MM.1S (cell line): ENCODE measurements at regions not wholly inside any gene's neighbourhood (a gene's known extent, or its start where the extent isn't known, plus 50 kb on each side); places are given as distances from the start of the nearest gene placed in this dataset.

Source experiments
- DNase-seq: peaks from one replicate; pipeline ENCODE4 v3.0.0-alpha.2; 2015
- H2AFZ ChIP-seq: fragments of 300-600 bp; sonication (generic); 2 replicates; pipeline ENCODE4 v1.6.0; 2016; ENCODE audit warnings: antibody characterized with exemption, low read length
- H3F3A ChIP-seq: fragments of 300-600 bp; sonication (generic); 2 replicates; pipeline ENCODE4 v1.6.1; 2016; ENCODE audit warnings: mild to moderate bottlenecking, antibody characterized with exemption, low read length, moderate library complexity, mixed read lengths; ENCODE audit not compliant: insufficient read depth
- H3K27ac ChIP-seq: fragments of 300-600 bp; sonication (generic); 2 replicates; pipeline ENCODE4 v1.5.1; 2016; ENCODE audit warnings: mild to moderate bottlenecking, low read length
- H3K27me3 ChIP-seq: fragments of 300-600 bp; sonication (generic); replicated peaks from 2 replicates; pipeline ENCODE4 v1.6.0; 2016; ENCODE audit warnings: low read length; ENCODE audit not compliant: insufficient read depth
- H3K36me3 ChIP-seq: fragments of 300-600 bp; sonication (generic); replicated peaks from 2 replicates; pipeline ENCODE4 v1.6.1; 2016; ENCODE audit warnings: mild to moderate bottlenecking, low read length, mixed read lengths; ENCODE audit not compliant: insufficient read depth
- H3K4me1 ChIP-seq: fragments of 300-600 bp; sonication (generic); 2 replicates; pipeline ENCODE4 v1.6.1; 2016; ENCODE audit warnings: low read length, mixed read lengths
- H3K4me2 ChIP-seq: fragments of 300-600 bp; sonication (generic); 2 replicates; pipeline ENCODE4 v1.6.0; 2016; ENCODE audit warnings: low read depth, low read length
- H3K4me3 ChIP-seq: fragments of 300-600 bp; sonication (generic); 2 replicates; pipeline ENCODE4 v1.5.1; 2016; ENCODE audit warnings: low read length, mixed read lengths
- H3K79me2 ChIP-seq: fragments of 300-600 bp; sonication (generic); 2 replicates; pipeline ENCODE4 v1.6.1; 2016; ENCODE audit warnings: mixed run types, low read length, mixed read lengths
- H3K9ac ChIP-seq: fragments of 300-600 bp; sonication (generic); 2 replicates; pipeline ENCODE4 v1.6.1; 2016; ENCODE audit warnings: low read length, mixed read lengths
- H3K9me2 ChIP-seq: fragments of 300-600 bp; sonication (generic); replicated peaks from 2 replicates; pipeline ENCODE4 v1.6.1; 2016; ENCODE audit warnings: mild to moderate bottlenecking, low read length, mixed read lengths; ENCODE audit not compliant: insufficient read depth
- H3K9me3 ChIP-seq: fragments of 300-600 bp; sonication (generic); replicated peaks from 2 replicates; pipeline ENCODE4 v1.6.1; 2016; ENCODE audit warnings: mild to moderate bottlenecking, low read length, mixed read lengths; ENCODE audit not compliant: insufficient read depth
- H4K20me1 ChIP-seq: fragments of 300-600 bp; sonication (generic); 2 replicates; pipeline ENCODE4 v1.6.1; 2016; ENCODE audit warnings: mild to moderate bottlenecking, low read length, moderate library complexity, mixed read lengths; ENCODE audit not compliant: insufficient read depth
- EZH2 ChIP-seq: fragments of 300-600 bp; sonication (generic); optimal IDR thresholded peaks from 2 replicates; pipeline ENCODE3; 2017; ENCODE audit warnings: low read depth, mild to moderate bottlenecking, antibody characterized with exemption, low read length, mixed read lengths
- EZH2phosphoT487 ChIP-seq: fragments of 300-600 bp; sonication (generic); IDR thresholded peaks from 2 replicates; pipeline ENCODE4 v1.6.1; 2018; ENCODE audit warnings: antibody characterized with exemption, low read length
- TF ChIP-seq, protein P1 (sequence below): fragments of 300-600 bp; sonication (generic); IDR thresholded peaks from 2 replicates; pipeline ENCODE4 v1.5.1; 2016; ENCODE audit warnings: antibody characterized with exemption, low read length, mixed read lengths

DNA sequence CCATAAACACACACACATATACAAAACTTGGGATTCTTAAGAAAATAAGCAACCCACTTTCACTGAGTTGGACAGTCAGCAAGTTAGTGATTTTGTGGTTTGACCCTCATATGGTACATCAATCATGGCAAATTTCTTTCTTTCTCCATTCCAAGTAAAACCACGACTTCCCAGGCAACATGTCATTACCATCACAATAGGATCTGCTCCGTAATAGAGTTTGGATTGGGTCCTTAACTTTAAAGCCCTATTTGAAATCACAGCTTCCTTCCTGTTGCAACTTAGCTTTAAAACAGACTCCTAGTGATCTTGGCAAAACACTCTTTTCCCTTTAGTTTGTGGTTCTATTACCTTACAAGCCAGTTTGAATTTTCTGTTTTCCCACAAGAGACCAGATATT lies 483.6 kb downstream of the INHBA start:
- Histone ChIP-seq H3K9me3 (no peaks in the 10 kb centered on the region), H3K36me3 (no peaks in the 10 kb centered on the region), H3K27ac (no peak overlapping the region), H3K9me2 (no peaks in the 10 kb centered on the region), H2AFZ (no peak overlapping the region), H3K9ac (no peak overlapping the region), H3K79me2 (no peaks in the 10 kb centered on the region), H3K27me3 (no peaks in the 10 kb centered on the region), H3K4me3 (no peak overlapping the region), H3K4me1 (peaks cover 14% of the 10 kb centered on the region; the same call in 1 of the 2 replicates), H4K20me1 (no peaks in the 10 kb centered on the region), H3F3A (no peaks in the 10 kb centered on the region), H3K4me2 (no peak overlapping the region)
- TF ChIP-seq EZH2phosphoT487 (no peak), EZH2 (no peak)
- no peak for DNase-seq

DNA sequence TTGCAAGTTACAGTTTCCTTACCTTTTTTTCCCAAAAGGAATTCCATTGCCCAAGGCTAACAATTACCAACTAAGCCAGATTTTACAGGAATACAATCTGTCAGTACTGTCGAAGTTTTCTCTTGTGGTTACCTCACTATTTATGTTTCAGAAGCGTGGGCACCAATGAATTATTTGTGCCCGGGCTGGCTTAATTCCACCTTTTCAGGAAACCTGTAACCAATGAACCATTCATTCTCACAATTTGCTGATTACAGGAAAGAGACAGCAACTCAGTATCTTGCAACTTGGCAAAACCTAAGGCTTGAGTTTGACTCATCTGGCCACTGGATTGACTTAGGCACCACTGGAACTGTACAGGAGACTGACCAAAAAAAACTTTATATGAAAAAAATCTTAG lies 485.6 kb downstream of the INHBA start:
- no peaks in the 10 kb centered on the region for H3F3A ChIP-seq
- no peaks in the 10 kb centered on the region for H3K36me3 ChIP-seq
- H4K20me1 ChIP-seq, result no peaks in the 10 kb centered on the region
- H3K4me1 ChIP-seq, result peaks cover 14% of the 10 kb centered on the region; the same call in 1 of the 2 replicates
- no peaks in the 10 kb centered on the region for H3K79me2 ChIP-seq
- no peak overlapping the region for H3K27ac ChIP-seq
- no peak overlapping the region for H3K4me3 ChIP-seq
- no peaks in the 10 kb centered on the region for H3K9me3 ChIP-seq
- no peak overlapping the region for H3K4me2 ChIP-seq
- H3K27me3 ChIP-seq, result no peaks in the 10 kb centered on the region
- TF ChIP-seq, protein P1, sequence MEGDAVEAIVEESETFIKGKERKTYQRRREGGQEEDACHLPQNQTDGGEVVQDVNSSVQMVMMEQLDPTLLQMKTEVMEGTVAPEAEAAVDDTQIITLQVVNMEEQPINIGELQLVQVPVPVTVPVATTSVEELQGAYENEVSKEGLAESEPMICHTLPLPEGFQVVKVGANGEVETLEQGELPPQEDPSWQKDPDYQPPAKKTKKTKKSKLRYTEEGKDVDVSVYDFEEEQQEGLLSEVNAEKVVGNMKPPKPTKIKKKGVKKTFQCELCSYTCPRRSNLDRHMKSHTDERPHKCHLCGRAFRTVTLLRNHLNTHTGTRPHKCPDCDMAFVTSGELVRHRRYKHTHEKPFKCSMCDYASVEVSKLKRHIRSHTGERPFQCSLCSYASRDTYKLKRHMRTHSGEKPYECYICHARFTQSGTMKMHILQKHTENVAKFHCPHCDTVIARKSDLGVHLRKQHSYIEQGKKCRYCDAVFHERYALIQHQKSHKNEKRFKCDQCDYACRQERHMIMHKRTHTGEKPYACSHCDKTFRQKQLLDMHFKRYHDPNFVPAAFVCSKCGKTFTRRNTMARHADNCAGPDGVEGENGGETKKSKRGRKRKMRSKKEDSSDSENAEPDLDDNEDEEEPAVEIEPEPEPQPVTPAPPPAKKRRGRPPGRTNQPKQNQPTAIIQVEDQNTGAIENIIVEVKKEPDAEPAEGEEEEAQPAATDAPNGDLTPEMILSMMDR, result no peak
- TF ChIP-seq EZH2, result no peak
- TF ChIP-seq EZH2phosphoT487, result no peak
- no peak for DNase-seq
- H2AFZ ChIP-seq, result no peak overlapping the region
- H3K9ac ChIP-seq, result no peak overlapping the region
- no peaks in the 10 kb centered on the region for H3K9me2 ChIP-seq

DNA sequence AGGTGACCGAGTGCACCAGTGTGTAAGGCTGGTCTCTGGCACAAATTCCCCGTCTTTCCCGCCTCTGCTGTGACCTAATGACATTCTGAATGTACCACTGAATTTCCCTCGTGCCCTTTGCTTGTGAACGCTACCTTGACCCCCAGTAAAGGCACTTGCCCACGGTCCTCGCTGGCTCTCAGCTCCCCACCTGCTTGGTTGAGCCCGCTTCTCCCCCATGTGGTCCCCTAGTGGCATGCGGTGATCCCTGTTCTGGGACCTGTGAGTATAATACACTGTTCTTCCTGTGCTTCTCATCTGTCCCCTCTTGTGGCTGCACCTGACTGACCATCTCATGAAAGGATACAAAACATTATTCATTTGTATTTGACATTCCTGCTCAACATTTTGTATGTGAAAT lies 495.7 kb downstream of the INHBA start:
- Histone ChIP-seq H3K4me1 (peaks cover 14% of the 10 kb centered on the region), H3K27ac (no peak overlapping the region), H3K9me3 (no peaks in the 10 kb centered on the region), H3K27me3 (no peaks in the 10 kb centered on the region), H3F3A (peaks cover 15% of the 10 kb centered on the region), H3K79me2 (no peaks in the 10 kb centered on the region), H3K4me2 (no peak overlapping the region), H3K9me2 (no peaks in the 10 kb centered on the region), H3K4me3 (no peak overlapping the region), H3K36me3 (no peaks in the 10 kb centered on the region), H4K20me1 (no peaks in the 10 kb centered on the region), H3K9ac (no peak overlapping the region), H2AFZ (no peak overlapping the region)
- no peak for DNase-seq
- TF ChIP-seq EZH2 (no peak), EZH2phosphoT487 (no peak)
- TF ChIP-seq, protein P1, result no peak

DNA sequence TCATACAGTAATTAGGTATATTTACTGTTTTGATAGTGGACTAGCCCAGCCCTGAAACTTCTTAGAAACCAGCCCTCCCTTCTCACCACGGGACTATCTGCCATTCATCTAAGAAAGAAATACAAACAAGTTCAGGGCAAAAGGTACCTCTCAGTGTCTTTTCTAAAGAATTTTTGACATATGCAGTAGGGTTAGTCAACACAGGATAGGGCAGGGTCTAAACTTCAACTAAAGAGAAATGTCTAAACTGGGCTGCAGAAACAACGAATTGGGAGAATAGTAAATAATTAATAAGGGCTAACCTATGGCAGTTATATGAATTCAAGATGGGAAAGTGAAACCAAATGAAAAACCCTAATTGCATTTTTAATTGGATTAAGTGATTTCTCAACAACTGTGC lies 496.6 kb downstream of the INHBA start:
- no peak for TF ChIP-seq EZH2
- TF ChIP-seq, protein P1, result no peak
- TF ChIP-seq EZH2phosphoT487, result no peak
- no peak for DNase-seq
- peak overlapping the region; percentile 22; the same call in 1 of the 2 replicates for H2AFZ ChIP-seq

More for the DNA sequence above, 496.6 kb downstream of the INHBA start:
- Histone ChIP-seq H3K27me3 (no peaks in the 10 kb centered on the region), H3F3A (peaks cover 15% of the 10 kb centered on the region), H3K79me2 (no peaks in the 10 kb centered on the region), H3K4me2 (peak overlapping the region; percentile 47), H3K9me2 (no peaks in the 10 kb centered on the region), H3K27ac (peak overlapping the region; percentile 40; the same call in 1 of the 2 replicates), H3K36me3 (no peaks in the 10 kb centered on the region), H4K20me1 (no peaks in the 10 kb centered on the region), H3K9me3 (no peaks in the 10 kb centered on the region), H3K4me3 (0 out of 2 replicates have a peak overlapping the region, but pooled peaks have one; percentile 14), H3K9ac (no peak overlapping the region), H3K4me1 (peaks cover 14% of the 10 kb centered on the region)
